H9 (cell line): ENCODE measurements at regions not wholly inside any gene's neighbourhood (a gene's known extent, or its start where the extent isn't known, plus 50 kb on each side); places are given as distances from the start of the nearest gene placed in this dataset.

Source experiments
- DNase-seq: peaks from one replicate; pipeline ENCODE4 v3.0.0-alpha.2; 2017
- H2AFZ ChIP-seq: one replicate; pipeline ENCODE4 v1.6.1; 2013; ENCODE audit warnings: mild to moderate bottlenecking, low read length, control low read depth, moderate library complexity
- H2AK5ac ChIP-seq: 2 replicates; pipeline ENCODE4 v1.6.1; 2013; ENCODE audit warnings: low read length, control low read depth, mixed read lengths; ENCODE audit not compliant: insufficient read length
- H2BK120ac ChIP-seq: one replicate; pipeline ENCODE4 v1.6.1; 2013; ENCODE audit warnings: low read depth, mild to moderate bottlenecking, low read length, control low read depth, inconsistent platforms; ENCODE audit not compliant: poor library complexity, severe bottlenecking
- H2BK12ac ChIP-seq: 2 replicates; pipeline ENCODE4 v1.6.1; 2013; ENCODE audit warnings: low read length, control low read depth, mixed read lengths, low read depth; ENCODE audit not compliant: insufficient read length
- H2BK15ac ChIP-seq: 2 replicates; pipeline ENCODE4 v1.6.1; 2013; ENCODE audit warnings: low read depth, low read length, control low read depth
- H2BK20ac ChIP-seq: one replicate; pipeline ENCODE4 v1.6.1; 2013; ENCODE audit warnings: low read depth, mild to moderate bottlenecking, low read length, control low read depth, inconsistent platforms; ENCODE audit not compliant: poor library complexity, severe bottlenecking
- H2BK5ac ChIP-seq: 2 replicates; pipeline ENCODE4 v1.6.1; 2013; ENCODE audit warnings: low read length, control low read depth, mixed read lengths; ENCODE audit not compliant: insufficient read length
- H3K14ac ChIP-seq: 2 replicates; pipeline ENCODE4 v1.6.1; 2013; ENCODE audit warnings: low read length, control low read depth; ENCODE audit not compliant: insufficient read depth
- H3K18ac ChIP-seq: 2 replicates; pipeline ENCODE4 v1.6.1; 2013; ENCODE audit warnings: low read depth, mild to moderate bottlenecking, mixed read lengths, low read length, control low read depth; ENCODE audit not compliant: insufficient read length
- H3K23ac ChIP-seq: 2 replicates; pipeline ENCODE4 v1.6.1; 2013; ENCODE audit warnings: low read length, control low read depth, mixed read lengths, low read depth; ENCODE audit not compliant: insufficient read length
- H3K23me2 ChIP-seq: 2 replicates; pipeline ENCODE4 v1.6.1; 2013; ENCODE audit warnings: low read depth, mild to moderate bottlenecking, mixed read lengths, low read length, control low read depth; ENCODE audit not compliant: insufficient read length, poor library complexity, severe bottlenecking
- H3K27ac ChIP-seq: 2 replicates; pipeline ENCODE4 v1.5.1; 2013; ENCODE audit warnings: low read length, control low read depth, mixed read lengths, low read depth; ENCODE audit not compliant: insufficient read length
- H3K27me3 ChIP-seq: 2 replicates; pipeline ENCODE4 v1.6.1; 2013; ENCODE audit warnings: low read length, control low read depth, inconsistent platforms; ENCODE audit not compliant: insufficient read depth
- H3K4ac ChIP-seq: 2 replicates; pipeline ENCODE4 v1.6.1; 2013; ENCODE audit warnings: low read depth, mild to moderate bottlenecking, control low read depth, inconsistent platforms, low read length, moderate library complexity
- H3K4me1 ChIP-seq: 2 replicates; pipeline ENCODE4 v1.6.1; 2013; ENCODE audit warnings: low read length, control low read depth, inconsistent platforms; ENCODE audit not compliant: insufficient read depth
- H3K4me2 ChIP-seq: 2 replicates; pipeline ENCODE4 v1.6.1; 2013; ENCODE audit warnings: low read length, control low read depth, mixed read lengths; ENCODE audit not compliant: insufficient read length, insufficient read depth
- H3K56ac ChIP-seq: 2 replicates; pipeline ENCODE4 v1.6.1; 2013; ENCODE audit warnings: low read depth, mild to moderate bottlenecking, mixed read lengths, low read length, control low read depth; ENCODE audit not compliant: insufficient read length
- H3K79me1 ChIP-seq: 2 replicates; pipeline ENCODE4 v1.6.1; 2013; ENCODE audit warnings: low read depth, mild to moderate bottlenecking, moderate library complexity, low read length, control low read depth, inconsistent platforms; ENCODE audit not compliant: insufficient read depth, poor library complexity, severe bottlenecking
- H3K79me2 ChIP-seq: 2 replicates; pipeline ENCODE4 v1.6.1; 2013; ENCODE audit warnings: low read length, control low read depth, inconsistent platforms; ENCODE audit not compliant: insufficient read depth
- H3K9ac ChIP-seq: 2 replicates; pipeline ENCODE4 v1.6.1; 2013; ENCODE audit warnings: low read length, control low read depth, mixed read lengths; ENCODE audit not compliant: insufficient read length; ENCODE audit errors: extremely low read depth
- H3K9me3 ChIP-seq: one replicate; pipeline ENCODE4 v1.6.1; 2013; ENCODE audit warnings: low read depth, low read length, inconsistent platforms; ENCODE audit not compliant: control insufficient read depth
- H3T11ph ChIP-seq: one replicate; pipeline ENCODE4 v1.6.1; 2013; ENCODE audit warnings: mild to moderate bottlenecking, low read length, control low read depth, inconsistent platforms
- H4K20me1 ChIP-seq: one replicate; pipeline ENCODE4 v1.6.1; 2013; ENCODE audit not compliant: control insufficient read depth, insufficient read length, insufficient read depth
- H4K5ac ChIP-seq: 2 replicates; pipeline ENCODE4 v1.6.1; 2013; ENCODE audit warnings: low read depth, mild to moderate bottlenecking, mixed read lengths, low read length, control low read depth; ENCODE audit not compliant: insufficient read length
- H4K8ac ChIP-seq: replicated peaks from 2 replicates; pipeline ENCODE4 v1.6.1; 2013; ENCODE audit warnings: low read length, control low read depth, mixed read lengths, low read depth; ENCODE audit not compliant: insufficient read length
- H4K91ac ChIP-seq: 2 replicates; pipeline ENCODE4 v1.6.1; 2013; ENCODE audit warnings: low read depth, mild to moderate bottlenecking, moderate library complexity, mixed read lengths, low read length, control low read depth; ENCODE audit not compliant: insufficient read length
- H3K27ac Mint-ChIP-seq, 3 experiments: 2 replicates in 2 of 3; 3 replicates in 1 of 3; pipeline ENCODE4 v1.8.0; 2020 to 2021; ENCODE audit warnings: mixed read lengths in 3 of 3, mild to moderate bottlenecking in 1 of 3, moderate library complexity in 1 of 3
- H3K27me3 Mint-ChIP-seq: 2 replicates; pipeline ENCODE4 v1.8.0; 2021; ENCODE audit warnings: low read depth, mild to moderate bottlenecking, moderate library complexity, mixed read lengths
- H3K36me3 Mint-ChIP-seq, 3 experiments: 2 replicates in 2 of 3; 3 replicates in 1 of 3; pipeline ENCODE4 v1.8.0; 2020 to 2021; ENCODE audit warnings: low read depth in 3 of 3, mixed read lengths in 3 of 3; ENCODE audit not compliant: insufficient read depth in 1 of 3
- H3K4me1 Mint-ChIP-seq, 2 experiments: 2 replicates each; pipeline ENCODE4 v1.8.0; 2020; ENCODE audit warnings: mixed read lengths in 2 of 2
- H3K4me3 Mint-ChIP-seq, 2 experiments: 2 replicates in 1 of 2; 3 replicates in 1 of 2; pipeline ENCODE4 v1.8.0; 2020 to 2021; ENCODE audit warnings: mild to moderate bottlenecking in 2 of 2, mixed read lengths in 2 of 2, moderate library complexity in 1 of 2
- H3K9me3 Mint-ChIP-seq, 2 experiments: 2 replicates in 1 of 2; 3 replicates in 1 of 2; pipeline ENCODE4 v1.8.0; 2020; ENCODE audit warnings: mild to moderate bottlenecking in 2 of 2, mixed read lengths in 2 of 2, moderate library complexity in 1 of 2
- CTCF ChIP-seq: fragments of 200-600 bp; sonication (generic); conservative IDR thresholded peaks from 3 replicates; pipeline ENCODE4 v1.8.0; 2021; ENCODE audit warnings: antibody characterized with exemption, mild to moderate bottlenecking
- WGBS: extraction: QIAGEN DNeasy Blood & Tissue Kit; methylation state at CpG from one replicate; pipeline ENCODE4 v1.1.7; 2013; ENCODE audit warnings: missing lambda C conversion rate, low lambda C conversion rate, mixed read lengths; ENCODE audit not compliant: insufficient read length; ENCODE audit errors: extremely low coverage; 5-methylcytosine and 5-hydroxymethylcytosine counted together

- WGBS, result no CpG with 5 or more reads among the region's 4 CpGs
Observed at GRCh38 chr12:118743896-118744700, 237.2 kb upstream of the SRRM4 start.

More at GRCh38 chr12:118743896-118744700, 237.2 kb upstream of the SRRM4 start:
- no peaks in the 10 kb centered on the region for H3K4me1 ChIP-seq
- no peak overlapping the region for H2BK20ac ChIP-seq
- no peaks in the 10 kb centered on the region for H3K27me3 Mint-ChIP-seq
- H3K27me3 ChIP-seq, result no peaks in the 10 kb centered on the region
- H3K23me2 ChIP-seq, result no peaks in the 10 kb centered on the region
- no peak overlapping the region for H3K18ac ChIP-seq
- H2BK120ac ChIP-seq, result no peak overlapping the region
- H3T11ph ChIP-seq, result no peak overlapping the region
- no peak overlapping the region for H3K9ac ChIP-seq
- no peak for DNase-seq
- H3K4me3 Mint-ChIP-seq, result no peak overlapping the region
- no peak overlapping the region for H3K56ac ChIP-seq
- H3K23ac ChIP-seq, result no peak overlapping the region
- no peak overlapping the region for H3K27ac Mint-ChIP-seq
- no peaks in the 10 kb centered on the region for H3K9me3 ChIP-seq
- no peaks in the 10 kb centered on the region for H3K36me3 Mint-ChIP-seq
- no peaks in the 10 kb centered on the region for H3K9me3 Mint-ChIP-seq
- H4K20me1 ChIP-seq, result no peaks in the 10 kb centered on the region
- H3K14ac ChIP-seq, result no peak overlapping the region
- no peak overlapping the region for H4K91ac ChIP-seq
- H4K5ac ChIP-seq, result no peak overlapping the region
- TF ChIP-seq CTCF, result no peak
- H2BK15ac ChIP-seq, result no peak overlapping the region
- no peak overlapping the region for H3K27ac ChIP-seq
- no peak overlapping the region for H2BK5ac ChIP-seq
- no peak overlapping the region for H2BK12ac ChIP-seq
- no peak overlapping the region for H2AK5ac ChIP-seq
- peaks cover 4 to 9% of the 10 kb centered on the region in 2 experiments; a peak in 3 of 4 replicates for H3K4me1 Mint-ChIP-seq
- no peak overlapping the region for H2AFZ ChIP-seq
- no peaks in the 10 kb centered on the region for H3K79me2 ChIP-seq
- no peak overlapping the region for H4K8ac ChIP-seq
- no peak overlapping the region for H3K4me2 ChIP-seq
- H3K79me1 ChIP-seq, result no peaks in the 10 kb centered on the region
- H3K4ac ChIP-seq, result no peak overlapping the region
